GM20000 (cell line): ENCODE measurements at regions not wholly inside any gene's neighbourhood (a gene's known extent, or its start where the extent isn't known, plus 50 kb on each side); places are given as distances from the start of the nearest gene placed in this dataset.

Experiments
- DNase-seq: peaks from one replicate; pipeline ENCODE4 v3.0.0; 2012; ENCODE audit warnings: low spot score
- CTCF ChIP-seq: IDR thresholded peaks from 2 replicates; pipeline ENCODE4 v1.5.1; 2012; ENCODE audit warnings: mild to moderate bottlenecking, control low read depth; ENCODE audit errors: extremely low read depth, missing control alignments

DNA sequence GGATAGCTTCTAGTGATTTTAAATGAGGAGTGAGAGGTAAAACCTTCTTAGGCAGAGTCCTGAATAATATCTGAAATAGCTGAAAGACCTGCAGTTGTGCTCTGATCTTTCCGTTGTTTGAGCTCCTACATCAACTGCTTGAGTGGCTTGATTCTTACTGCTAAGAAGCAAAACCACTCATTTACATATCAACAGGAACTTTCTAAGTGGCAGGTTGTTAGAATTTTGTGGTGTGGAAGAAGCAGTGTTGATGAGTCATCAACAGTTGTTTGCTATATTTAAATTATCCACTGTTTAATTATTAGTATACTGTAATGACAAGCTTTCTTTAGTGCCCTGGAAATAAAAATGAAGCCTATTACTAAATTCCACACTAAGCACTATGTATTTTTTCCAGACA, 689.5 kb downstream of the DNAJB9 start:
- TF ChIP-seq CTCF, result no peak
- no peak for DNase-seq

- no peak for TF ChIP-seq CTCF
- no peak for DNase-seq
These were observed 692.1 kb downstream of the DNAJB9 start for GRCh38 chr7:109261781-109262180.

DNA sequence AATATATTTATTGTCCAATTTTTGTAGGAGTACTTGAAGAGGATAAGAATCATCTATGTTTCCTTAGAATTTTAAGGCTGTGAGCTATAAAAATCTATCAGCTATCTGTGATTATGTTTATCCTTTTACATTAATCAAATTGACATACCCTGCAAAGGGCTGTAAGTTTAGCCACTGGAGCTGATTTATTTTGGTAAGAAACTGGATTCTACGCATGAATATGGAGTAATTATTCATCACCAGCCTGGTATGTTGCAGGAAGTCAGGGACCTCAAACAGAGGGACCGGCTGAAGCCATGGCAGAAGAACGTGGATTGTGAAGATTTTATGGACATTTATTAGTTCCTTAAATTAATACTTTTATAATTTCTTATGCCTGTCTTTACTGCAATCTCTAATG, 696.9 kb downstream of the DNAJB9 start:
- no peak for TF ChIP-seq CTCF
- no peak for DNase-seq

DNA sequence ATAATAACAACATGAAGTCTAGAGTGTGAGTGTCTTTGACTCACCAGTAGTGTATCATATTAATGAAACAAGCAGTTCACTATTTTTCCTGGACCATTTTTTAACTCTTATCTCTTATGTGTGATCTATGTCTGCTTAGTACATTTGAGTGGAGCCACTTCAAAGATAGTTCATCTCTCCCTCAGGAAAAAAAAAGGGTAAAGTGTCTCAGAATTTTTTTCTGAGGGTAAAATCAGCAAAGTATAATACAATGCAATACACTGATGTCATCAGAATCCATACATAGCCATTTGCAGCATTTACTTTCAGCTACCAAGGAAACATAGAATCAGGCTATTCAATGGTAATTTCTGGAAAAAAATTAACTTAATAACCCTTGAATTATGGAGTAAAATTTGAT, 706.7 kb downstream of the DNAJB9 start:
- TF ChIP-seq CTCF, result no peak
- no peak for DNase-seq

- DNase-seq, result no peak
- TF ChIP-seq CTCF, result no peak
These were observed 713.1 kb downstream of the DNAJB9 start for GRCh38 chr7:109282726-109283125.

GRCh38 chr7:109284943-109285342, 715.3 kb downstream of the DNAJB9 start:
- no peak for TF ChIP-seq CTCF
- DNase-seq, result no peak

- TF ChIP-seq CTCF, result no peak
- no peak for DNase-seq
These were observed 725.5 kb downstream of the DNAJB9 start for GRCh38 chr7:109295158-109295557.
